HCT116 (cell line): ENCODE measurements at regions not wholly inside any gene's neighbourhood (a gene's known extent, or its start where the extent isn't known, plus 50 kb on each side); places are given as distances from the start of the nearest gene placed in this dataset.

Experiments used
- ATAC-seq: fragments of 200-7000 bp; cut with Tn5 transposase; 2 replicates; pipeline ENCODE4 v1.9.1; 2020; ENCODE audit warnings: mild to moderate bottlenecking, moderate library complexity
- BruUV-seq: library from RNA; stranded (reverse); fragments of 400-500 nt; replicated peaks from 2 replicates; lab custom pipeline; 2021; lab: Mats Ljungman, UMichigan
- CTCF ChIA-PET: fragments of 300-600 bp; sonication (Branson Sonifier 250); formaldehyde crosslinking; loops from one replicate; lab custom pipeline; 2021; ENCODE audit warnings: antibody characterized with exemption; lab: Charles Lee
- POLR2A ChIA-PET: fragments of 300-600, 350-600 bp; sonication (Branson Sonifier 250); formaldehyde crosslinking; loops from one replicate; lab custom pipeline; 2021; ENCODE audit warnings: antibody characterized with exemption; lab: Charles Lee
- RAD21 ChIA-PET, 2 experiments: fragments of 300-600 bp; sonication (Branson Sonifier 250); formaldehyde crosslinking; loops; one replicate each; lab custom pipeline; 2023; ENCODE audit warnings: low total read pairs in 2 of 2; ENCODE audit not compliant: uncharacterized antibody in 2 of 2, unreplicated experiment in 2 of 2, low non-redundant PET in 1 of 2; lab: Charles Lee
- DNase-seq: peaks from one replicate; pipeline ENCODE4 v3.0.0-alpha.2; 2010; ENCODE audit warnings: low read depth, low spot score
- H2AFZ ChIP-seq: fragments of 200-600 bp; shearing (Covaris generic), sonication (generic); 2 replicates; pipeline ENCODE4 v1.6.1; 2017; ENCODE audit warnings: low read depth, mixed run types, mixed read lengths, antibody characterized with exemption, low read length; ENCODE audit not compliant: poor library complexity, severe bottlenecking
- H3K27ac ChIP-seq: 2 replicates; pipeline ENCODE4 v1.5.1; 2012; ENCODE audit warnings: low read depth, low read length
- H3K27me3 ChIP-seq: fragments of 200-600 bp; sonication (generic); 2 replicates; pipeline ENCODE4 v1.6.1; 2016; ENCODE audit warnings: mixed run types, low read length, mixed read lengths; ENCODE audit not compliant: insufficient read depth
- H3K36me3 ChIP-seq, 2 experiments: fragments of 200-500 bp in 1 of 2; fragments of 200-600 bp in 1 of 2; sonication (Bioruptor generic) in 1 of 2; sonication (generic) in 1 of 2; 2 replicates each; pipeline versions ENCODE4 v1.5.1 to v1.6.1; 2014 to 2016; ENCODE audit warnings: low read length in 2 of 2, inconsistent platforms in 1 of 2, mixed read lengths in 1 of 2, mixed run types in 1 of 2; ENCODE audit not compliant: insufficient read depth in 2 of 2, control insufficient read depth in 1 of 2
- H3K4me1 ChIP-seq, 2 experiments: fragments of 200-600 bp in 1 of 2; sonication (generic) in 1 of 2; 2 replicates each; pipeline versions ENCODE4 v1.5.1 to v1.6.1; 2012 to 2017; ENCODE audit warnings: low read length in 2 of 2, inconsistent platforms in 1 of 2, mild to moderate bottlenecking in 1 of 2, mixed read lengths in 1 of 2, mixed run types in 1 of 2, moderate library complexity in 1 of 2; ENCODE audit not compliant: insufficient read depth in 2 of 2, control insufficient read depth in 1 of 2
- H3K4me2 ChIP-seq: fragments of 200-600 bp; sonication (generic); 2 replicates; pipeline ENCODE4 v1.6.1; 2017; ENCODE audit warnings: mixed run types, low read length, mixed read lengths
- H3K4me3 ChIP-seq, 2 experiments: fragments of 200-600 bp in 1 of 2; sonication (generic) in 1 of 2; replicated peaks in 1 of 2; 2 replicates each; pipeline ENCODE4 v1.5.1; 2011 to 2016; ENCODE audit warnings: low read length in 2 of 2, control low read depth in 1 of 2, low read depth in 1 of 2, mild to moderate bottlenecking in 1 of 2, mixed read lengths in 1 of 2, mixed run types in 1 of 2
- H3K79me2 ChIP-seq: fragments of 200-600 bp; sonication (generic); 2 replicates; pipeline ENCODE4 v1.6.1; 2017; ENCODE audit warnings: mild to moderate bottlenecking, mixed run types, low read length, moderate library complexity, mixed read lengths; ENCODE audit not compliant: insufficient read depth
- H3K9ac ChIP-seq: fragments of 200-600 bp; sonication (generic); 2 replicates; pipeline ENCODE4 v1.6.1; 2016; ENCODE audit warnings: low read length, mixed read lengths
- H3K9me2 ChIP-seq: fragments of 200-600 bp; sonication (generic), shearing (Covaris generic); 2 replicates; pipeline ENCODE4 v1.6.1; 2017; ENCODE audit warnings: mixed run types, mild to moderate bottlenecking, moderate library complexity; ENCODE audit not compliant: insufficient read depth
- H3K9me3 ChIP-seq, 2 experiments: fragments of 200-500 bp in 1 of 2; fragments of 200-600 bp in 1 of 2; sonication (Bioruptor generic) in 1 of 2; sonication (generic) in 1 of 2; 2 replicates each; pipeline ENCODE4 v1.6.1; 2014 to 2017; ENCODE audit warnings: low read length in 2 of 2, mixed read lengths in 2 of 2, inconsistent platforms in 1 of 2, low read depth in 1 of 2, mild to moderate bottlenecking in 1 of 2, mixed run types in 1 of 2, moderate library complexity in 1 of 2; ENCODE audit not compliant: control insufficient read depth in 1 of 2, insufficient read depth in 1 of 2
- H4K20me1 ChIP-seq: fragments of 200-600 bp; sonication (generic), shearing (Covaris generic); 2 replicates; pipeline ENCODE4 v1.6.1; 2017; ENCODE audit warnings: mixed run types, mild to moderate bottlenecking, moderate library complexity; ENCODE audit not compliant: insufficient read depth
- CBX3 ChIP-seq: IDR thresholded peaks from 2 replicates; pipeline ENCODE4 v1.6.1; 2012; ENCODE audit warnings: low read depth
- CEBPB ChIP-seq: IDR thresholded peaks from 2 replicates; pipeline ENCODE4 v1.6.1; 2012; ENCODE audit warnings: low read depth
- EGR1 ChIP-seq: IDR thresholded peaks from 2 replicates; pipeline ENCODE4 v1.6.1; 2012; ENCODE audit warnings: low read depth
- EZH2 ChIP-seq: fragments of 200-600 bp; sonication (generic); IDR thresholded peaks from 2 replicates; pipeline ENCODE4 v1.6.1; 2017; ENCODE audit warnings: antibody characterized with exemption, mixed run types
- FOSL1 ChIP-seq: IDR thresholded peaks from 2 replicates; pipeline ENCODE4 v1.6.1; 2012; ENCODE audit warnings: low read depth
- JUND ChIP-seq: IDR thresholded peaks from 2 replicates; pipeline ENCODE4 v1.6.1; 2012
- POLR2A ChIP-seq: IDR thresholded peaks from 2 replicates; pipeline ENCODE4 v1.7.0; 2011; ENCODE audit warnings: borderline replicate concordance; ENCODE audit not compliant: insufficient read depth, insufficient read length; ENCODE audit errors: extremely low read depth
- POLR2AphosphoS5 ChIP-seq: IDR thresholded peaks from 2 replicates; pipeline ENCODE4 v1.6.1; 2011; ENCODE audit warnings: mild to moderate bottlenecking, low read depth, low read length, moderate library complexity
- RAD21 ChIP-seq: IDR thresholded peaks from 2 replicates; pipeline ENCODE4 v1.6.1; 2012; ENCODE audit warnings: low read depth, mild to moderate bottlenecking
- SRF ChIP-seq: IDR thresholded peaks from 2 replicates; pipeline ENCODE4 v1.6.1; 2012; ENCODE audit warnings: low read depth
- YY1 ChIP-seq: IDR thresholded peaks from 2 replicates; pipeline ENCODE4 v1.6.1; 2011; ENCODE audit warnings: low read length, low read depth, moderate library complexity, mild to moderate bottlenecking; ENCODE audit not compliant: insufficient replicate concordance; ENCODE audit errors: extremely low read depth
- intact Hi-C: fragments of 100-400 bp; cut with micrococcal nuclease; formaldehyde crosslinking; loops from 2 replicates; pipeline ENCODE4 v1.10.0; 2022
- TF ChIP-seq, protein P1 (sequence below), 3 experiments: fragments of 200-600 bp in 1 of 3; sonication (generic) in 1 of 3; IDR thresholded peaks in 2 of 3; conservative IDR thresholded peaks in 1 of 3; 2 replicates each; pipeline ENCODE4 v1.5.1; 2012 to 2017; ENCODE audit warnings: low read depth in 2 of 3, low read length in 2 of 3, antibody characterized with exemption in 1 of 3, borderline replicate concordance in 1 of 3, control low read depth in 1 of 3, mild to moderate bottlenecking in 1 of 3, mixed read lengths in 1 of 3, mixed run types in 1 of 3, moderate library complexity in 1 of 3; ENCODE audit not compliant: insufficient read depth in 1 of 3
- TF ChIP-seq, protein P2 (sequence below): IDR thresholded peaks from 2 replicates; pipeline ENCODE4 v1.6.1; 2012

DNA sequence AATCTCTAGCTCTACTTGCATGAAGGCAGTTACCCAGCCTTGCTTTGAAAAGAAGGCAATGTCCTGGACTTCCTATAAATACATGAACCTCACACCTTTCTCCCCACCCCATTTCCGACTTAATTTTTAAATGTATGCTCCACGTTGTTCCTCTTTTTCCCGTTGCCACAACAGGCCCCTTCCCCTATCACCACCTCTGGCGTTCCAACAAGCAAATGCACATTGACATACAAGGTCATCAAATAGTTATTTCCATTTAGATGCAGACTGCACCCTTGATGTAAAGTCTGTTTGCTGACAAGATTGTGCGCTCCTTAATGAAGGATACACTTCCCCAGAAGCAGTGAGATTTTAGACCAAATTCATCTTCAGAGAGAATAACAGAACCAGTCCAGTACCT is 260.7 kb upstream of the UMPS start:
- H3K36me3 ChIP-seq: no peaks in the 10 kb centered on the region
- TF ChIP-seq, protein P1, sequence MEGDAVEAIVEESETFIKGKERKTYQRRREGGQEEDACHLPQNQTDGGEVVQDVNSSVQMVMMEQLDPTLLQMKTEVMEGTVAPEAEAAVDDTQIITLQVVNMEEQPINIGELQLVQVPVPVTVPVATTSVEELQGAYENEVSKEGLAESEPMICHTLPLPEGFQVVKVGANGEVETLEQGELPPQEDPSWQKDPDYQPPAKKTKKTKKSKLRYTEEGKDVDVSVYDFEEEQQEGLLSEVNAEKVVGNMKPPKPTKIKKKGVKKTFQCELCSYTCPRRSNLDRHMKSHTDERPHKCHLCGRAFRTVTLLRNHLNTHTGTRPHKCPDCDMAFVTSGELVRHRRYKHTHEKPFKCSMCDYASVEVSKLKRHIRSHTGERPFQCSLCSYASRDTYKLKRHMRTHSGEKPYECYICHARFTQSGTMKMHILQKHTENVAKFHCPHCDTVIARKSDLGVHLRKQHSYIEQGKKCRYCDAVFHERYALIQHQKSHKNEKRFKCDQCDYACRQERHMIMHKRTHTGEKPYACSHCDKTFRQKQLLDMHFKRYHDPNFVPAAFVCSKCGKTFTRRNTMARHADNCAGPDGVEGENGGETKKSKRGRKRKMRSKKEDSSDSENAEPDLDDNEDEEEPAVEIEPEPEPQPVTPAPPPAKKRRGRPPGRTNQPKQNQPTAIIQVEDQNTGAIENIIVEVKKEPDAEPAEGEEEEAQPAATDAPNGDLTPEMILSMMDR (IDR thresholded peaks at IDR 0.05 in 2 of 3, conservative IDR thresholded peaks at IDR 0.05 in 1 of 3; ENCODE audit: borderline replicate concordance in 1 of 3, insufficient read depth in 1 of 3, low read depth in 2 of 3, low read length in 2 of 3): no peak
- TF ChIP-seq RAD21 (no peak), POLR2A (no peak), POLR2AphosphoS5 (no peak), JUND (no peak), CBX3 (no peak), YY1 (no peak)
- TF ChIP-seq, protein P2, sequence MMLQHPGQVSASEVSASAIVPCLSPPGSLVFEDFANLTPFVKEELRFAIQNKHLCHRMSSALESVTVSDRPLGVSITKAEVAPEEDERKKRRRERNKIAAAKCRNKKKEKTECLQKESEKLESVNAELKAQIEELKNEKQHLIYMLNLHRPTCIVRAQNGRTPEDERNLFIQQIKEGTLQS: no peak
- H3K27me3 ChIP-seq: peaks cover 66% of the 10 kb centered on the region
- no peaks in the 10 kb centered on the region for H3K4me1 ChIP-seq
- H2AFZ ChIP-seq: no peak overlapping the region
- no peak overlapping the region for H3K4me3 ChIP-seq
- RAD21 ChIA-PET: interaction anchor here in 1 of 2 experiments (1.2 kb wide), 1 partner anchor 84 kb away, joined by 3 read pairs; no protein-coding TSS in a partner anchor
- intact Hi-C loops: loop anchor here (5.0 kb wide), 1 partner anchor 452 kb away; no protein-coding TSS in a partner anchor
- POLR2A ChIA-PET: no interaction called here
- ATAC-seq (no peak), DNase-seq (no peak)
- no peak overlapping the region for H3K4me2 ChIP-seq
- H3K79me2 ChIP-seq: no peaks in the 10 kb centered on the region
- CTCF ChIA-PET: interaction anchor here (1.2 to 6.0 kb wide), 2 partner anchors 117 to 118 kb away, joined by 4 to 33 read pairs; no protein-coding TSS in a partner anchor
- no peaks in the 10 kb centered on the region for H3K9me2 ChIP-seq
- BruUV-seq: no TSS peak
- no peak overlapping the region for H3K9ac ChIP-seq
- H3K9me3 ChIP-seq: no peaks in the 10 kb centered on the region
- no peaks in the 10 kb centered on the region for H4K20me1 ChIP-seq
- no peak overlapping the region for H3K27ac ChIP-seq

DNA sequence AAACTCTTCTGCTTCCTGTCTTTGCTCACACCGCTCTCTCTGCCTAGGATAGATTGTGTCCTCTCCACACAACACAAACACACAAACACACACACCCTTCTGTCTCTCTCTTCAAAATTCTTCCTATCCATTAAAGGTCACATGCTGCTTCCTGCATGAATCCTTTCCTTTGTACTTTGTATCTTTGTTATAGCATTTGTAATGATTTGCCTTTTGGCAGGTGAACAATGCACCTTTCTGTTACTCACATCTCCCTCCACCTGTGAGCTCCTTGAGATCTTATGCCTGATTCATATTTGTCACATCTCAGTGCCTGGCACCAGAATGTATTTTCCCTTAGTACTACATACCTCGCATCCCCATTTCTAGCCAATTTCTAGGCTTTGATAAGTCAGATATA is 251.4 kb upstream of the UMPS start:
- H3K9me3 ChIP-seq: no peaks in the 10 kb centered on the region
- no peak overlapping the region for H2AFZ ChIP-seq
- no peaks in the 10 kb centered on the region for H3K9me2 ChIP-seq
- no peak overlapping the region for H3K4me3 ChIP-seq
- no peaks in the 10 kb centered on the region for H3K79me2 ChIP-seq
- no peaks in the 10 kb centered on the region; a peak in 1 of 4 replicates for H3K4me1 ChIP-seq
- RAD21 ChIA-PET: no interaction called here
- no peaks in the 10 kb centered on the region for H3K36me3 ChIP-seq
- DNase-seq (no peak), ATAC-seq (no peak)
- no peak overlapping the region for H3K9ac ChIP-seq
- H4K20me1 ChIP-seq: no peaks in the 10 kb centered on the region
- CTCF ChIA-PET: no interaction called here
- BruUV-seq: no TSS peak
- no peak overlapping the region for H3K27ac ChIP-seq
- intact Hi-C loops: no loop called here
- POLR2A ChIA-PET: no interaction called here
- H3K4me2 ChIP-seq: no peak overlapping the region
- peaks cover 67% of the 10 kb centered on the region for H3K27me3 ChIP-seq
- no peak for TF ChIP-seq EGR1
- TF ChIP-seq SRF: no peak
- no peak for TF ChIP-seq CEBPB
- TF ChIP-seq EZH2: no peak
- TF ChIP-seq POLR2AphosphoS5: no peak
- no peak for TF ChIP-seq FOSL1
- TF ChIP-seq, all 23 proteins: peak for 0
